KMS-11 (cell line): ENCODE measurements at regions not wholly inside any gene's neighbourhood (a gene's known extent, or its start where the extent isn't known, plus 50 kb on each side); places are given as distances from the start of the nearest gene placed in this dataset.

ENCODE experiments used
- H2AFZ ChIP-seq: fragments of 200-600 bp; sonication (generic); 2 replicates; pipeline ENCODE4 v1.6.1; 2016; ENCODE audit warnings: antibody characterized with exemption, mixed run types, low read depth
- H3K27ac ChIP-seq: fragments of 200-600 bp; sonication (generic); 2 replicates; pipeline ENCODE4 v1.6.1; 2016; ENCODE audit warnings: mild to moderate bottlenecking, mixed run types
- H3K27me3 ChIP-seq: fragments of 200-600 bp; sonication (generic); 2 replicates; pipeline ENCODE4 v1.6.1; 2017; ENCODE audit warnings: mild to moderate bottlenecking, low read depth, mixed run types, moderate library complexity; ENCODE audit not compliant: insufficient read depth
- H3K36me3 ChIP-seq: fragments of 200-600 bp; sonication (generic); 2 replicates; pipeline ENCODE4 v1.6.1; 2017; ENCODE audit warnings: mild to moderate bottlenecking, mixed run types; ENCODE audit not compliant: insufficient read depth
- H3K4me1 ChIP-seq: fragments of 200-600 bp; sonication (generic); 2 replicates; pipeline ENCODE4 v1.6.1; 2016; ENCODE audit warnings: mild to moderate bottlenecking, low read depth, mixed run types; ENCODE audit not compliant: poor library complexity, severe bottlenecking
- H3K4me2 ChIP-seq: fragments of 200-600 bp; sonication (generic); 2 replicates; pipeline ENCODE4 v1.7.0; 2016; ENCODE audit warnings: mild to moderate bottlenecking, mixed run types
- H3K4me3 ChIP-seq: fragments of 200-600 bp; sonication (generic); IDR thresholded peaks from 2 replicates; pipeline ENCODE4 v1.6.1; 2017; ENCODE audit warnings: low read depth, low read length, mixed read lengths; ENCODE audit not compliant: insufficient read depth
- H3K79me2 ChIP-seq: fragments of 200-600 bp; sonication (generic); 2 replicates; pipeline ENCODE4 v1.6.1; 2016; ENCODE audit warnings: low read depth, mixed run types; ENCODE audit not compliant: insufficient read depth
- H3K9ac ChIP-seq: fragments of 200-600 bp; sonication (generic); 2 replicates; pipeline ENCODE4 v1.6.1; 2016; ENCODE audit warnings: mild to moderate bottlenecking, mixed run types
- H4K20me1 ChIP-seq: fragments of 200-600 bp; sonication (generic); 2 replicates; pipeline ENCODE4 v1.6.1; 2016; ENCODE audit warnings: mild to moderate bottlenecking, mixed run types; ENCODE audit not compliant: insufficient read depth
- CTCF ChIP-seq: fragments of 200-600 bp; sonication (generic); conservative IDR thresholded peaks from 2 replicates; pipeline ENCODE4 v1.6.1; 2017; ENCODE audit warnings: low read depth, mild to moderate bottlenecking, antibody characterized with exemption, low read length, moderate library complexity, mixed read lengths

GRCh38 chr2:13218205-13218604 lies 501.5 kb downstream of the TRIB2 start:
- H4K20me1 ChIP-seq = no peaks in the 10 kb centered on the region
- no peaks in the 10 kb centered on the region for H3K36me3 ChIP-seq
- H3K9ac ChIP-seq = no peak overlapping the region
- H2AFZ ChIP-seq = no peak overlapping the region
- no peak for TF ChIP-seq CTCF
- no peaks in the 10 kb centered on the region for H3K79me2 ChIP-seq
- no peaks in the 10 kb centered on the region for H3K4me1 ChIP-seq
- no peaks in the 10 kb centered on the region for H3K27me3 ChIP-seq
- no peak overlapping the region for H3K4me2 ChIP-seq
- H3K4me3 ChIP-seq = no peak overlapping the region
- no peak overlapping the region for H3K27ac ChIP-seq

- no peak overlapping the region for H3K27ac ChIP-seq
- TF ChIP-seq CTCF = no peak
- no peaks in the 10 kb centered on the region for H3K79me2 ChIP-seq
- H2AFZ ChIP-seq = no peak overlapping the region
- H3K9ac ChIP-seq = no peak overlapping the region
- H4K20me1 ChIP-seq = no peaks in the 10 kb centered on the region
- H3K27me3 ChIP-seq = no peaks in the 10 kb centered on the region
- no peak overlapping the region for H3K4me2 ChIP-seq
- H3K4me1 ChIP-seq = no peaks in the 10 kb centered on the region
- H3K4me3 ChIP-seq = no peak overlapping the region
- H3K36me3 ChIP-seq = no peaks in the 10 kb centered on the region
These were observed 510.8 kb downstream of the TRIB2 start for GRCh38 chr2:13227578-13227977.

DNA sequence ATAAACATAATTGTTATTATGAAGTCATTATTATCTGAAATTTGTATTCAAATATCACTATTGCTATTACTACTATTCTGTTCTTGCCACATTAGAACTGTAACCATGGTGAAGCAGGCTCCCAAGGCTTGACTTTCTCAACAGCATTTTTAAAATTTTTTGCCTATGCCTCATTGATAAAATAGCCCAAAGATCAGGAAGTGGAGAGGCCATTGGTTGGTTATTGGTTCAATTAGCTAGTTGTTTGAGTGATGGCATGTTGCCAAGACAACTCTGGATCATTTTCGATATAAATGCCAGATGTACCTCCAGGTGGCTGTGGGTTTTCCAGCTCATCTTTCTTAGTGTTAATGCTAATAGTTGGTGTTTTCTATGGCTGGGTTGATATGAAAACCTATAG lies 513.5 kb downstream of the TRIB2 start:
- Histone ChIP-seq H3K79me2 (no peaks in the 10 kb centered on the region), H3K4me1 (no peaks in the 10 kb centered on the region)
- no peak for TF ChIP-seq CTCF

GRCh38 chr2:13240061-13240460 lies 523.3 kb downstream of the TRIB2 start:
- H3K36me3 ChIP-seq = no peaks in the 10 kb centered on the region
- no peak overlapping the region for H2AFZ ChIP-seq
- H3K9ac ChIP-seq = no peak overlapping the region
- H3K4me1 ChIP-seq = peaks cover 20% of the 10 kb centered on the region
- no peak overlapping the region for H3K4me3 ChIP-seq
- no peak for TF ChIP-seq CTCF
- H4K20me1 ChIP-seq = no peaks in the 10 kb centered on the region
- H3K27ac ChIP-seq = no peak overlapping the region
- no peaks in the 10 kb centered on the region for H3K27me3 ChIP-seq
- no peaks in the 10 kb centered on the region for H3K79me2 ChIP-seq
- 0 out of 2 replicates have a peak overlapping the region, but pooled peaks have one; percentile 7 for H3K4me2 ChIP-seq

More for the DNA sequence above, 513.5 kb downstream of the TRIB2 start:
- H3K9ac ChIP-seq = no peak overlapping the region
- H3K27ac ChIP-seq = no peak overlapping the region
- H4K20me1 ChIP-seq = no peaks in the 10 kb centered on the region
- no peaks in the 10 kb centered on the region for H3K27me3 ChIP-seq
- no peak overlapping the region for H2AFZ ChIP-seq
- no peak overlapping the region for H3K4me2 ChIP-seq
- H3K4me3 ChIP-seq = no peak overlapping the region
- no peaks in the 10 kb centered on the region for H3K36me3 ChIP-seq
